IPS DF 6.9 (cell line): ENCODE measurements at regions not wholly inside any gene's neighbourhood (a gene's known extent, or its start where the extent isn't known, plus 50 kb on each side); places are given as distances from the start of the nearest gene placed in this dataset.

Experiments used
- DNase-seq: peaks from one replicate; pipeline ENCODE4 v3.0.0-alpha.2; 2013; ENCODE audit warnings: low read depth, low spot score
- H3K27ac ChIP-seq: one replicate; pipeline ENCODE4 v1.5.1; 2013; ENCODE audit warnings: low read length, control low read depth
- H3K27me3 ChIP-seq: 2 replicates; pipeline ENCODE4 v1.6.1; 2013; ENCODE audit warnings: mild to moderate bottlenecking, low read length; ENCODE audit not compliant: control insufficient read depth, insufficient read depth
- H3K36me3 ChIP-seq: 2 replicates; pipeline ENCODE4 v1.6.1; 2013; ENCODE audit warnings: low read length; ENCODE audit not compliant: control insufficient read depth, insufficient read depth
- H3K4me1 ChIP-seq: 2 replicates; pipeline ENCODE4 v1.6.1; 2013; ENCODE audit warnings: low read length; ENCODE audit not compliant: control insufficient read depth, insufficient read depth
- H3K4me3 ChIP-seq: 2 replicates; pipeline ENCODE4 v1.5.1; 2013; ENCODE audit warnings: mild to moderate bottlenecking, low read length
- H3K9me3 ChIP-seq: 2 replicates; pipeline ENCODE4 v1.6.1; 2013; ENCODE audit warnings: low read length, inconsistent platforms; ENCODE audit not compliant: control insufficient read depth, insufficient read depth
- WGBS: extraction: QIAGEN DNeasy Blood & Tissue Kit; methylation state at CpG from one replicate; pipeline ENCODE4 v1.1.7; 2013; ENCODE audit warnings: mixed read lengths, missing lambda C conversion rate; ENCODE audit not compliant: insufficient read length, insufficient coverage; 5-methylcytosine and 5-hydroxymethylcytosine counted together

GRCh38 chr6:147751232-147751631, 242.7 kb downstream of the SAMD5 start:
- H3K27me3 ChIP-seq: no peaks in the 10 kb centered on the region
- H3K36me3 ChIP-seq: no peaks in the 10 kb centered on the region
- no peak for DNase-seq
- no peaks in the 10 kb centered on the region for H3K9me3 ChIP-seq
- WGBS: no CpG with 5 or more reads among the region's 6 CpGs
- no peak overlapping the region for H3K27ac ChIP-seq
- no peak overlapping the region for H3K4me3 ChIP-seq
- no peaks in the 10 kb centered on the region for H3K4me1 ChIP-seq

GRCh38 chr6:147752689-147753403, 244.4 kb downstream of the SAMD5 start:
- H3K4me3 ChIP-seq: no peak overlapping the region
- no peaks in the 10 kb centered on the region for H3K4me1 ChIP-seq
- no peak for DNase-seq
- WGBS: no CpG with 5 or more reads among the region's 4 CpGs
- H3K27me3 ChIP-seq: no peaks in the 10 kb centered on the region
- no peaks in the 10 kb centered on the region for H3K36me3 ChIP-seq
- no peaks in the 10 kb centered on the region for H3K9me3 ChIP-seq
- no peak overlapping the region for H3K27ac ChIP-seq

GRCh38 chr6:147755999-147756398, 247.5 kb downstream of the SAMD5 start:
- no peaks in the 10 kb centered on the region for H3K27me3 ChIP-seq
- no peak overlapping the region for H3K27ac ChIP-seq
- WGBS: no CpG with 5 or more reads among the region's 3 CpGs
- no peak for DNase-seq
- no peaks in the 10 kb centered on the region for H3K36me3 ChIP-seq
- H3K4me1 ChIP-seq: no peaks in the 10 kb centered on the region
- no peaks in the 10 kb centered on the region for H3K9me3 ChIP-seq
- no peak overlapping the region for H3K4me3 ChIP-seq

- H3K4me3 ChIP-seq: no peak overlapping the region
- no peaks in the 10 kb centered on the region for H3K36me3 ChIP-seq
- H3K9me3 ChIP-seq: no peaks in the 10 kb centered on the region
- H3K27me3 ChIP-seq: no peaks in the 10 kb centered on the region
- no CpG with 5 or more reads among the region's 3 CpGs for WGBS
- no peak overlapping the region for H3K27ac ChIP-seq
- no peaks in the 10 kb centered on the region for H3K4me1 ChIP-seq
- DNase-seq: no peak
Observed at GRCh38 chr6:147756891-147757290, 248.4 kb downstream of the SAMD5 start.

GRCh38 chr6:147757291-147757690, 248.8 kb downstream of the SAMD5 start:
- Histone ChIP-seq H3K4me3 (no peak overlapping the region), H3K36me3 (no peaks in the 10 kb centered on the region), H3K27ac (no peak overlapping the region), H3K27me3 (no peaks in the 10 kb centered on the region), H3K4me1 (no peaks in the 10 kb centered on the region), H3K9me3 (no peaks in the 10 kb centered on the region)
- DNase-seq: no peak

- H3K9me3 ChIP-seq: no peaks in the 10 kb centered on the region
- no peaks in the 10 kb centered on the region for H3K27me3 ChIP-seq
- H3K36me3 ChIP-seq: no peaks in the 10 kb centered on the region
- no peak for DNase-seq
- H3K27ac ChIP-seq: no peak overlapping the region
- H3K4me1 ChIP-seq: no peaks in the 10 kb centered on the region
- no CpG with 5 or more reads among the region's 2 CpGs for WGBS
- no peak overlapping the region for H3K4me3 ChIP-seq
Observed at GRCh38 chr6:147758303-147758702, 249.8 kb downstream of the SAMD5 start.

GRCh38 chr6:147759093-147759492, 250.6 kb downstream of the SAMD5 start:
- Histone ChIP-seq H3K4me3 (no peak overlapping the region), H3K36me3 (no peaks in the 10 kb centered on the region), H3K4me1 (no peaks in the 10 kb centered on the region), H3K27me3 (no peaks in the 10 kb centered on the region), H3K9me3 (no peaks in the 10 kb centered on the region), H3K27ac (no peak overlapping the region)
- no CpG with 5 or more reads among the region's 3 CpGs for WGBS
- DNase-seq: no peak

- Histone ChIP-seq H3K4me3 (no peak overlapping the region), H3K27ac (no peak overlapping the region), H3K27me3 (no peaks in the 10 kb centered on the region), H3K36me3 (no peaks in the 10 kb centered on the region), H3K4me1 (no peaks in the 10 kb centered on the region), H3K9me3 (no peaks in the 10 kb centered on the region)
- DNase-seq: no peak
Observed at GRCh38 chr6:147759536-147759935, 251.0 kb downstream of the SAMD5 start.

GRCh38 chr6:147765541-147765940, 257.1 kb downstream of the SAMD5 start:
- H3K27ac ChIP-seq: no peak overlapping the region
- H3K36me3 ChIP-seq: no peaks in the 10 kb centered on the region
- H3K9me3 ChIP-seq: no peaks in the 10 kb centered on the region
- no peaks in the 10 kb centered on the region for H3K4me1 ChIP-seq
- no CpG with 5 or more reads among the region's 5 CpGs for WGBS
- DNase-seq: no peak
- H3K27me3 ChIP-seq: no peaks in the 10 kb centered on the region
- H3K4me3 ChIP-seq: no peak overlapping the region

GRCh38 chr6:147768969-147769368, 260.5 kb downstream of the SAMD5 start:
- Histone ChIP-seq H3K27ac (no peak overlapping the region), H3K36me3 (no peaks in the 10 kb centered on the region), H3K27me3 (no peaks in the 10 kb centered on the region), H3K4me3 (no peak overlapping the region), H3K4me1 (no peaks in the 10 kb centered on the region), H3K9me3 (no peaks in the 10 kb centered on the region)
- no CpG with 5 or more reads among the region's 5 CpGs for WGBS
- no peak for DNase-seq

- H3K27me3 ChIP-seq: no peaks in the 10 kb centered on the region
- H3K9me3 ChIP-seq: no peaks in the 10 kb centered on the region
- H3K27ac ChIP-seq: no peak overlapping the region
- no peak overlapping the region for H3K4me3 ChIP-seq
- no peaks in the 10 kb centered on the region for H3K36me3 ChIP-seq
- no peaks in the 10 kb centered on the region for H3K4me1 ChIP-seq
- no peak for DNase-seq
- no CpG with 5 or more reads among the region's 4 CpGs for WGBS
Observed at GRCh38 chr6:147769496-147770087, 261.1 kb downstream of the SAMD5 start.
